OCI-LY7 (cell line): ENCODE measurements at regions not wholly inside any gene's neighbourhood (a gene's known extent, or its start where the extent isn't known, plus 50 kb on each side); places are given as distances from the start of the nearest gene placed in this dataset.

ENCODE experiments used
- BruUV-seq: library from RNA; stranded (reverse); fragments of 400-500 nt; replicated peaks from 2 replicates; lab custom pipeline; 2021; lab: Mats Ljungman, UMichigan
- CTCF ChIA-PET: fragments of 300-600 bp; sonication (Branson Sonifier 250); formaldehyde crosslinking; loops from one replicate; lab custom pipeline; 2022; ENCODE audit warnings: antibody characterized with exemption; ENCODE audit not compliant: unreplicated experiment; lab: Charles Lee
- POLR2A ChIA-PET: fragments of 300-600 bp; sonication (Branson Sonifier 250); formaldehyde crosslinking; loops from one replicate; lab custom pipeline; 2022; ENCODE audit warnings: antibody characterized with exemption; lab: Charles Lee
- DNase-seq: peaks from one replicate; pipeline ENCODE4 v3.0.0-alpha.2; 2015; ENCODE audit warnings: low spot score
- H2AFZ ChIP-seq: fragments of 200-600 bp; sonication (generic), shearing (Covaris generic); 2 replicates; pipeline ENCODE4 v1.6.1; 2014; ENCODE audit warnings: mild to moderate bottlenecking, antibody characterized with exemption, low read length, moderate library complexity
- H3K27ac ChIP-seq: fragments of 200-600 bp; sonication (generic); 2 replicates; pipeline ENCODE4 v1.5.1; 2014; ENCODE audit warnings: mixed run types, low read depth, mild to moderate bottlenecking, moderate library complexity, low read length, inconsistent platforms; ENCODE audit not compliant: poor library complexity, severe bottlenecking
- H3K36me3 ChIP-seq: fragments of 200-600 bp; sonication (generic); 2 replicates; pipeline ENCODE4 v1.6.1; 2014; ENCODE audit warnings: mild to moderate bottlenecking, antibody characterized with exemption, low read length, moderate library complexity, mixed read lengths; ENCODE audit not compliant: insufficient read depth
- H3K4me1 ChIP-seq: fragments of 200-600 bp; sonication (generic); 2 replicates; pipeline ENCODE4 v1.5.1; 2014; ENCODE audit warnings: mild to moderate bottlenecking, low read length; ENCODE audit not compliant: insufficient read depth, poor library complexity, severe bottlenecking
- H3K4me2 ChIP-seq: fragments of 200-600 bp; sonication (generic); 2 replicates; pipeline ENCODE4 v1.6.1; 2014; ENCODE audit warnings: mild to moderate bottlenecking, low read length
- H3K4me3 ChIP-seq: fragments of 200-600 bp; sonication (generic); 2 replicates; pipeline ENCODE4 v1.5.1; 2014; ENCODE audit warnings: mild to moderate bottlenecking, low read depth, low read length; ENCODE audit not compliant: poor library complexity, severe bottlenecking
- H3K79me2 ChIP-seq: fragments of 200-600 bp; sonication (generic); 2 replicates; pipeline ENCODE4 v1.6.1; 2016; ENCODE audit warnings: low read depth, mild to moderate bottlenecking, low read length, moderate library complexity, mixed read lengths; ENCODE audit not compliant: insufficient read depth
- H3K9me2 ChIP-seq: fragments of 200-600 bp; sonication (generic); 2 replicates; pipeline ENCODE4 v1.6.1; 2016; ENCODE audit warnings: mild to moderate bottlenecking, low read length, mixed read lengths; ENCODE audit not compliant: insufficient read depth
- H3K9me3 ChIP-seq: fragments of 200-600 bp; sonication (generic); 2 replicates; pipeline ENCODE4 v1.6.1; 2014; ENCODE audit warnings: mild to moderate bottlenecking, mixed run types, low read length, mixed read lengths
- H4K20me1 ChIP-seq: fragments of 200-600 bp; sonication (generic); 2 replicates; pipeline ENCODE4 v1.6.1; 2014; ENCODE audit warnings: mild to moderate bottlenecking, antibody characterized with exemption, low read length, moderate library complexity, mixed read lengths; ENCODE audit not compliant: insufficient read depth
- CTCF ChIP-seq: fragments of 200-600 bp; sonication (generic); conservative IDR thresholded peaks from 2 replicates; pipeline ENCODE4 v1.5.1; 2014; ENCODE audit warnings: mild to moderate bottlenecking, antibody characterized with exemption, low read length, moderate library complexity, mixed read lengths
- EZH2phosphoT487 ChIP-seq: fragments of 200-600 bp; sonication (generic); IDR thresholded peaks from 2 replicates; pipeline ENCODE4 v1.6.1; 2018; ENCODE audit warnings: low read depth, borderline replicate concordance, mild to moderate bottlenecking, mixed run types, antibody characterized with exemption, low read length, moderate library complexity, mixed read lengths
- intact Hi-C: fragments of 100-400 bp; cut with micrococcal nuclease; formaldehyde crosslinking; loops from one replicate; pipeline ENCODE4 v1.10.0; 2022; ENCODE audit not compliant: unreplicated experiment

- Histone ChIP-seq H3K4me2 (no peak overlapping the region), H3K36me3 (no peaks in the 10 kb centered on the region), H3K79me2 (no peaks in the 10 kb centered on the region), H4K20me1 (no peaks in the 10 kb centered on the region), H3K9me3 (no peaks in the 10 kb centered on the region), H3K27ac (no peak overlapping the region), H3K4me1 (no peaks in the 10 kb centered on the region), H3K4me3 (no peak overlapping the region), H3K9me2 (no peaks in the 10 kb centered on the region), H2AFZ (no peak overlapping the region)
- ChIA-PET CTCF (no interaction called here), POLR2A (no interaction called here)
- BruUV-seq, result no TSS peak
- intact Hi-C loops, result no loop called here
- no peak for DNase-seq
- TF ChIP-seq CTCF (no peak), EZH2phosphoT487 (no peak)
Measured at GRCh38 chr1:57800376-57800775, 376.5 kb upstream of the DAB1 start.

- Histone ChIP-seq H3K9me3 (no peaks in the 10 kb centered on the region), H2AFZ (no peak overlapping the region), H3K27ac (no peak overlapping the region), H3K9me2 (no peaks in the 10 kb centered on the region), H4K20me1 (no peaks in the 10 kb centered on the region), H3K4me1 (no peaks in the 10 kb centered on the region), H3K4me3 (no peak overlapping the region), H3K4me2 (no peak overlapping the region), H3K79me2 (no peaks in the 10 kb centered on the region), H3K36me3 (no peaks in the 10 kb centered on the region)
- TF ChIP-seq CTCF (no peak), EZH2phosphoT487 (no peak)
- BruUV-seq, result no TSS peak
- intact Hi-C loops, result no loop called here
- CTCF ChIA-PET, result no interaction called here
- POLR2A ChIA-PET, result interaction anchor here (0.6 to 1.1 kb wide), 3 partner anchors 9 to 75 kb away, joined by 3 to 5 read pairs (median 4); no protein-coding TSS in a partner anchor
- no peak for DNase-seq
Measured at GRCh38 chr1:57799490-57800115, 375.7 kb upstream of the DAB1 start.

GRCh38 chr1:57798543-57798942 is 374.7 kb upstream of the DAB1 start:
- ChIA-PET POLR2A (interaction anchor here (0.5 to 1.1 kb wide), 2 partner anchors 10 to 22 kb away, joined by 3 read pairs; no protein-coding TSS in a partner anchor), CTCF (no interaction called here)
- H3K4me2 ChIP-seq, result no peak overlapping the region
- no peaks in the 10 kb centered on the region for H3K9me2 ChIP-seq
- H3K9me3 ChIP-seq, result no peaks in the 10 kb centered on the region
- H4K20me1 ChIP-seq, result no peaks in the 10 kb centered on the region
- no peak for TF ChIP-seq CTCF
- TF ChIP-seq EZH2phosphoT487, result no peak
- no peak overlapping the region for H3K4me3 ChIP-seq
- intact Hi-C loops, result no loop called here
- H3K4me1 ChIP-seq, result no peaks in the 10 kb centered on the region
- no TSS peak for BruUV-seq
- no peak for DNase-seq
- no peak overlapping the region for H3K27ac ChIP-seq
- no peaks in the 10 kb centered on the region for H3K36me3 ChIP-seq
- H3K79me2 ChIP-seq, result no peaks in the 10 kb centered on the region
- no peak overlapping the region for H2AFZ ChIP-seq
